Right lung (tissue), 2 donors: ENCODE measurements at regions not wholly inside any gene's neighbourhood (a gene's known extent, or its start where the extent isn't known, plus 50 kb on each side); places are given as distances from the start of the nearest gene placed in this dataset.

Source experiments
- DNase-seq, 2 donors: peaks; one replicate each; pipeline ENCODE4 v3.0.0-alpha.2; 2013

DNA sequence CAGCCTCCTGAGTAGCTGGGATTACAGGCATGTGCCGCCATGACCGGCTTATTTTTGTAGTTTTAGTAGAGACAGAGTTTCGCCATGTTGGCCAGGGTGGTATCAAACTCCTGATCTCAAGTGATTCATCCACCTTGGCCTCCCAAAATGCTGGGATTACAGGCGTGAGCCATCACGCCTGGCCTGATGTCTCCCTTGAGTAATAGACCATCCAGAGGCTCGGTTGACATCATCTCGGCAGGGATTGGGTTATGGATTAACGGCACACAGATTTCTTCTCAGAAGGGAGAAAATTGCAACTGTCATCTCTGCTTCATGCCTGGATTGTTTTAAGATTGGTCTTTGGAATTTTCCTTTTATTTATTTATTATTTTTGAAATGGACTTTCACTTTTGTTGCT lies 239.2 kb upstream of the LARGE1 start:
- DNase-seq = no peak

DNA sequence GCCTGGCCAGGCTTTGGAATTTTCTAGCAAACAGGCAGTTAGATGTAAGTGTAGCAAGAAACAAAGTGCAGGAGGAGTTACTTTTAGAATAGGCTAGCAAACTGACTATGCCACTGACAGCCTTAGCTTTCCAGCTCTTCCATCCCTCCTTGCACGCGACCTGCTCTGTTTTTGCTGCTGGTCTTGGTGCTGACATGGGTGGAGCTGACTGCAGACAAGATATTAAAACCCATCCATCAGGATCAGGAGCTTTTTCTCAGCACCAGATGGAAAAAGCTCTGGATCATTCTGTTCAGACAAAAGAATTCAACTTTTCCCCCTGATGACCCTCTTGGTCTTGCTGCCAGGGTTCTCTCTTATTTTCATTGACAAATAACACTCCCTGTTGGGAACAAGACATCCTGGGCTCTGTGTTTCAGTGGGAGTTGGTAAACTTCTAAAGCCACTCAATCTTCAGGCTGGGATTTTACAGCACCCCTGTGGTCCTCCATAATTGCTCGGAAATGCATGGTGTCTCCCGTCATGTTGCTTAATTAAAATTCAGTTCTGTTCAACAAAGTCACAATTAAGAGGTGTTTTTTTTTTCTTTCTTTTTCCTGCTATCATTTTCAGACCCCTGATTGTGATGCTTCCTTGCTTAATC lies 240.0 kb upstream of the LARGE1 start:
- no peak for DNase-seq

- no peak for DNase-seq
Measured at GRCh38 chr22:34161431-34162123, 241.3 kb upstream of the LARGE1 start.

DNA sequence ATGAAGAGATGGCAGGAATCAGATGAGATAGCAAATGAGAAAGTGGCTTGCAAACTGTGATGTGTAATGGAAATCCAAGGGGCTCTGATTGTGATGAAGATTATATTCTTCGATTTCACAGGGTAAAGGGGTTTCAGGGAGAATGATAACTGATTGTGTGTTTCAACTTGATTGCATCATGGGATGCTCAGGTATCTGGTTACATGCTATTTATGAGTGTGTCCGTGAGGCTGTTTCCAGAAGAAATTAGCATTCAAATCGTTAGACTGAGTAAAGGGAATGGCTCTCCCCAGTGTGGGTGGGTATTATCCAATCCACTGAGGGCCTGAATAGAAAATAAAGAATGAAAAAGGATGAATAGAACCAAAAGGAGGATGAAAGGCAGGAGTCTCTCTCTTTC lies 278.7 kb upstream of the LARGE1 start:
- DNase-seq = no peak

DNA sequence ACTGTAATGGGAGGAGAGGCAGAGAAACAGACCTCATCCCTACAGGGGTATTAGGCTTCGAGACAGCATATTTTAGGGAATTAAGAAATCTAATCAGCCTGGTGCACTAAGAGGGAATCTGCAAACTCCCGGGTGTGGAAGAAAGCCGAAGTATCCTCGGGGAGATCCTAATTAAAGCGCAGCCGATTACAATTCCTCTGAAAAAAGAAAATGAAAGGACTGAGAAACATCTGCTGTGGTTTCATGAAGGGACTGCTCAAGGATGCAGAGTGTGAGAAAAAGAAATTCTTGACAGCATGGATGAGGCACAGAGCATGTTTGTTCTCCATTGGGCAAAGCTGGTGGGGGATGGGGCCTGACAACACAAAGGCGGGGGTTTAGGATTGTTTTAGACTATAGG lies 290.0 kb upstream of the LARGE1 start:
- DNase-seq = no peak

DNA sequence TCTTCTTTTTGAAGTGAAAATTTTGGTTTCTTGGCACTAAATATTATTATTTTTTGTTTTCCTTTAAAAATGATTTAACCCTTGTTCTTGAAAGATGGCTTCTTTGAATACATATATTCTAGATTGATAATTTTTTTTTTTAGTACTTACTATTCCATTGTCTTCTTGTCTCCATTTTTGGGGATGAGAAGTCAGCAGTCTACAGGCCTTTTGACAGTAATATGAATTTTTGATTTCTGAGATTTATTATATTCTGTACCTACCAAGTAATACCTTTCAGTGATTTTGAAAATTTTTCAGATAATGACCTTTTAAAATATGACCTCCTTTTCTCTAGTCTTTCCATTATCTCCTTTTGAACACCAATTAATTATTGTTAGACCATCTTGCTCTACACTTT lies 294.1 kb upstream of the LARGE1 start:
- no peak for DNase-seq

GRCh38 chr22:34225278-34225677 lies 305.0 kb upstream of the LARGE1 start:
- no peak for DNase-seq

DNA sequence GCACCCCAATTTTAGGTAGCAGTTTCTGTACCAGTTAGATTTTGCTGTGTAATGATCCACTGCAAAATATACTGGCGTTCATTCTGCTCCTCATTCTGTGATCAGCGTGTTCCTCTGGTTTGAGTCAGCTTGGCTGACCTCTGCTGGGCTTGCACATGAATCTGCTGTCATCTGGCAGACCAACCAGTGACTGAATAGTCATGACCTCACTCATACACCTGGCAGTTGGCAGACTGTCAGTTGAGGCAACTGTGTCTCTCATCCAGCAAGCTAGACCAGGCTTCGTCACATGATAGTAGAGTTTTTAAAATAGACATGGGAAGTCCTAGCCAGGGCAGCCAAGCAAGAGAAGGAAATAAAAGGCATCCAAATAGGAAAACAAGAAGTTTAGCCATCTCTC lies 316.3 kb upstream of the LARGE1 start:
- no peak for DNase-seq

- DNase-seq = no peak
Measured at GRCh38 chr22:34239421-34239820, 319.1 kb upstream of the LARGE1 start.

DNA sequence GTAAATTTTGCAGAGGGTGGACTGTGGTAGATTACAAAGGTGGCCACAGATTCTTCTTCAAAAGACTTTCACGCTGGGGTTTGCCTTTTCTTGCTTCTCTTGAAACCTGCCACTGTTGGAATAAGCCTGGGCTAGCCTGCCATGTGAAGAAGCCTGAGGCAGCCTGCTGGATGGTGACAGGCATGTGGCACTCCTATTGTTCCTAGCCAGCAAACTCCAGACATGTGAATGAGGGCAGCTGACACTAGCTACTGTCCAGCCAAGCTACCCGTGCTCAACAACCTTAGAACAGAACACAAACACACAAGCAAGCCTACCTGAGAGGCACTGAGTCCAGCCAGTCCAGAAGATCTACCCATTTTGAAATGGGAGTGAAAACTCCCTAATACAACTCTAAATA lies 322.7 kb upstream of the LARGE1 start:
- no peak for DNase-seq

GRCh38 chr22:34255042-34255441 lies 334.8 kb upstream of the LARGE1 start:
- no peak for DNase-seq

GRCh38 chr22:34278121-34278520 lies 357.8 kb upstream of the LARGE1 start:
- no peak for DNase-seq

- DNase-seq = no peak
Measured at GRCh38 chr22:34281738-34282137, 361.5 kb upstream of the LARGE1 start.

GRCh38 chr22:34283844-34284243 lies 363.6 kb upstream of the LARGE1 start:
- no peak for DNase-seq

- DNase-seq = no peak
Measured at GRCh38 chr22:34293324-34293723, 373.0 kb upstream of the LARGE1 start.

GRCh38 chr22:34294476-34294875 lies 374.2 kb upstream of the LARGE1 start:
- no peak for DNase-seq

DNA sequence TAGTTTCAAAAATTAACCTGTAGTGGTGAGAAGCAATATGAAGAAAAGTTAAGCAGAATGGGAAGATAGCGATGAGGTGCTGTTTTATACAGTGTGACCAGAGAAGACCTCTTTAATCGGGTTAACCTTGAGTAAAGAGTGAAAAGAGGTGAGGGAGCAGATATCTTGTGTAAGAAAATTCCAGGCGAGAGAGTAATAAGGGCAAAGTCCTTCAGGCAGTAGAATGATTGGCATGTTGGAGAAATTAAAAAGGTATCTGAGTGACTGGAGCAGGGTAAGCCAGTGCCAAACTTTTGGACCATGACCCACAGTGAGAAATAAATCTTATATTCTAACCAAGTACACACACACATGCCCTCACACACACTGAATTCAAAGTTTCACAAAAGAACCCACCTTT lies 374.7 kb upstream of the LARGE1 start:
- DNase-seq = no peak

DNA sequence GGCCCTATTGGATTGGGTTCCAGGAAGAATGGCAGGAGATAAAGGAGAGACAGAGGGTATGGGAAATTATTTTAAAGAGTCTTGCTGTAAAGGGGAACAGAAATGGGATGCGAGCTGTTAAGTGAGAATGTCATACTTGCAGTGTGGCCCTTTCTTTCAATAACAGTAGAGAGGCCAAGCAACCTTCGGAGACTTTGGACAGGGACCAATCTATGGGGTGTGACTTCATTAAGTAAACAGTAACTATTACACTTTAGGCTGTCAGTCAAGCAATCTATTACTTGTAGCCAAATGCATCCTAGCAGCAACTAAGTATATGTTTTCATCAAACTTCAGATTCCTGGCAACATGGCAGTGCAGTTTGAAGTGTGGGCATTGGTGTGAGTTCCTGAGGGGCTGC lies 376.2 kb upstream of the LARGE1 start:
- no peak for DNase-seq

GRCh38 chr22:34297536-34298120 lies 377.4 kb upstream of the LARGE1 start:
- DNase-seq = no peak

DNA sequence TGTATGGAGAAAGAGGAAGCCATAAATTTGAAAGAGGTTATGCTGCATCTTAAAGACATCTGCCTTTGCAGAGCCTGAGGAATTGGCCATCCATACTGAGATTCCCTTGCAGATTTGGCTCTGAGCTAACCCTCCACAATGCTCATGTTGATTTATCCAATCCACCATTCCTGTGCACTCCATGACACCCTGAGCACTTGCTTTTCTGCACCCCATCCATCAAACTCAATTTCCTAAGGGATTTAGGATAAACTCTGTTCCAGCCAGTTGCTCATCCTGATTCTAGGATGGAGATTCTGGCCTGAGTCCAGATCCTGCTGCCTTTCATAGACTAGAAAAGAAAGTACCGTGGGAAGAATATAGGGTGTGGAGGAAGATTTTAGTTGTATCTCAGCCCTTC lies 379.2 kb upstream of the LARGE1 start:
- no peak for DNase-seq

DNA sequence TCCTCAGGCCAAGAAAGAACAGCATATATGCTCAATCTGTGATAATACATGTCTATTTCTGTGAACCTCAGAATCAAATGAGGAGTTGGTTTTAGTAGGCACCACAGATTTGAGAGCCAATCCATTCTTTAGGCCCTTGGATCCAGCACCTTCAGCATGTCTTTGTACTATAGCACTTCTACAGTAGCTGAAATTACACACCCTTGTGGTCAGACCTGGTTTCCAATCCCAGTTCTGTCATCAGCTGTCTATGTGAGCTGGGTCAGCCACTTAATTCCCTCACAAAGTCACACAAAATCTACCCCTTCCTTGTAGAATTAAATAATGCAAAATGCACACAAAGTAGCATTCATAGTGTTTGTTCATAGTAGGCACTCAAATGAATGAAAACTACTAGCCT lies 381.3 kb upstream of the LARGE1 start:
- no peak for DNase-seq

GRCh38 chr22:34303656-34304055 lies 383.4 kb upstream of the LARGE1 start:
- DNase-seq = peak; percentile 5 to 12

DNA sequence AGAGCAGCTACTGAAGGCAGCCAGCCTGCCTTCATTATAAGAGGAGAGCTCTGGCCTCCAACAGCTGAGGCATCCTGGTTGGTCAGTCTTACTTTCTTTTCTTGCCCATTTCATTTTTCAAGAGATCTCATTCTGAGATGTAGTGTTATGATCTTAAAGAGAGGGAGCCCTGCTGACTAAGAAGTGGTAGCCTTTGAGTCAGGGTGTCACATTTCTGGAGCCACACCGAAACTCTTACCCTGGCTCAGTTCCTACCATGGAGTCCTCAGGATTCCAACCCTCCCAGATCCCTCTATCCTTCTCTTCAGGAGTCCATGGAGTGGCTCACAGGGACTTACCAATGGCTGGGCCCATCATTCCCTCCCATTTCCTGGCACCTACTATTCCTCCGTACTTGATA lies 386.1 kb upstream of the LARGE1 start:
- no peak for DNase-seq

- no peak for DNase-seq
Measured at GRCh38 chr22:34308101-34308500, 387.8 kb upstream of the LARGE1 start.
